ENCODE measurements at regions not wholly inside any gene's neighbourhood (a gene's known extent, or its start where the extent isn't known, plus 50 kb on each side); places are given as distances from the start of the nearest gene placed in this dataset.
"Not testable (repeated sequence)": the region's sequence is repeated elsewhere in the genome, so short reads cannot be mapped to it uniquely, and the experiment has no call there.

DNA sequence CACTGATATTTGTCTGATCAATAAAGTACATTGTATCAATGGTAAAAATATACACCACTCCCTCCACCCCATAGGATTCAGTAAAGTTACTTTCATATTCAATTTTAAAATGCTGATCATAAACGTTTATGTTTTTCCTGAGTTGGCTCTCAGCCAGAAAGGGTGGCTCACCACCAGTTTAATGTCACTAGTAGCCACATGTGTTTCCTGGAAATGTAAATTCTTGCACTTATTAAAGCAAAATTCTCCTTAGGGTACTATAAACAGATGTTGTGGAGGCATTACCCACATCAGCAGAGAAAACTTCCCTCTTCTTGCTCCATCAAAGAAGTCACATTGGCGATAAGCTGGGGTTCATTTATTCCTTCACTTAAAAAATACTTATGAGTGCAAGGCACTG is 210.3 kb downstream of the SREK1 start:
- DNase-seq, result no peak

DNA sequence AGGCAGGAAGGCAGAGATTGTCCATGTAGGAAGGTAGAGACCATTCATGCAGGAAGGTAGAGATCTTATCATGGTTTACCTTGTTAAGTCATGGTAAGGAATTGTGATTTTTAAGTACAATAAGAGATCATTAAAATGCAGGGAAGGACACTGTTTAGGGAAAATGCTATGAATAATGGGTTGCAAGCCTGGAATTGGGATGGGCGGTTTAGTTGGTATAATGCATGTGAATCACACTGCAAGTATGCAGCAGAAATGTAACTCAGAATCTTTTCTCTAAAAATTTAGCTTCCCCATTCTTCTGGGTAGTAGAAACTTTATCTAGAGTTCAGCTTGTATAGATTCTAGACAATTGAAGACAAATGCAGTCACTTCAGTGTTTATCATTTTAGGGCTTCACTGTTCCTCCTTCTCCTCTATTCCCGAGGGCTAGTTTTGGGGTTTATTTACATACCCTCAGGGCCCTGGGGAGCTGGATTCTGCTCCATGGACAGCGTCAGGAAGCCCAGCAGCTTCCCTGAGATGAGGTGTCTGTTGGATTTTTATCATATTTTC is 212.0 kb downstream of the SREK1 start:
- DNase-seq, result no peak

DNA sequence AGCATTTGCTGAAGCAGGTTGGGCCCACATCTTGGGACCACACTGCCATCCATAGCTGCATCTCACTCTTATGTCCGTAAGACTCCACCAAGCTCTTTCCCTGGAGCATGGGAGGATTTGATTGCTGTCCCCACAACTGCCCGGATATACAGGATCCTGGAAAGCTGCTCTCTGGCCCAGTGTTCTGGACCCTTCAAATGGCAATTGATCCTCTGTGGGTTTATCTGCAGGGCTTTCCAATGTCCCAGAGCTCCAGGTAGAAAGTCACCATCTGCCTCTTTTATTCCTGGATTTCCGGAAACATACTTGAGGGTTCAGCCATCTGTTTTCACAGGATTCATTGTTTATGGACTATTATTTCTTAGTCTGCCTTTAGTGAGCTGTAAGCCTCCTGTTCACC is 214.6 kb downstream of the SREK1 start:
- no peak for DNase-seq

DNA sequence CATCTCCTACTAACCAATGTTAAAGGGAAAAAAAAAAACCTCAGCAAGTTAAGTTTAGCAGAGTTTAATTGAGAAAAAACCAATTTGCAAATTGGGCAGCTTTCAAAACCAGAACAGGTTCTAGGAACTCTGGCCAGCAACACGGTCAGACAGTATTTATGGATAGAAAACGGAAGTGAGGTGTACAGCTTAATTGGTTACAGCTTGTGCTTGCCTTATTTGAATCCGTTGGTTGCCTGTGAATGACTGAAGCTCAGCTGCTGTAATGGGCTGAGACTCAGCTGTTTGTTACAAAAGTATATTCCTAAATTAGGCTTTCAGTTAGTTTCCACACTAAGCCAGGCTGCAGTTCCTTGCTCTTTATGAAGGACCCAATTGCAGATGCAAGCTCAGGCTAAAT is 217.0 kb downstream of the SREK1 start:
- no peak for DNase-seq

DNA sequence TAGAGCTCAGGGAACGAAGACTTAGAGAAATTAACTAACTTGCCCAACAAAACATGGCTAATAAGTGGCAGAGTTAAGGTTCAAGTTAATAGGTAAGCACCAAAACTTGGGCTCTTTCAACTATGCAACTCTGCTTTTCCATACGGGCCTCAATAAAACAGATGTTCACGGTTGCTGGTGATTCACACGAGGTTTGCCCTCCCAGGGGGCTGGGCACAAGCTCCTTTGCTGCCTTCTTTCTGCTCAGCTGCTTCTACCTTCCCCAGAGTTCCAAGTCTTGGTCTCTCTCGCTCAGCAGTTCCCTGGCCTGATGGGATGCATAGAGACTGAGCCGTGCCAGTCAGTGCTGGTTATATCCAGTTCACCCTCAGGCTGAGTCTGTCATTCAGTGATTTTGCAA is 217.9 kb downstream of the SREK1 start:
- no peak for DNase-seq

DNA sequence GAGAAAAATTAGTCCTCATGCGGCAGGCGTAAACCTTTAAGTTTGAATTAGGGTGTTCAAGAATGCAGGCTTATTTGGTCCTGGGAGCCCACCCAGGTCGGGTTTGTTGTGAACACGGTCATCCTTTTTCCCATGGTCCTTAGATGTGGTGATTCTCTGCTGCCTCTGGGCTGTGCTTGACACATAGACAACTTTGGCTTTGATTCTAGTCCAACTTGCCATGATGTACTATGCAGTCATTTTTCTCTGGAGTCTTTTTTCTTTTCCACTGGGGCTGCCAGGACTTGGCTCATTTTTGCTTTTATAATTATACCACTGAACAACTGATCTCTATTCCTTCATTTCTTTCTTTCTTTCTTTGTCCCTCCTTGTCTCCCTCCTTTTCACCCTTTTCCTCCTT is 218.6 kb downstream of the SREK1 start:
- no peak for DNase-seq

DNA sequence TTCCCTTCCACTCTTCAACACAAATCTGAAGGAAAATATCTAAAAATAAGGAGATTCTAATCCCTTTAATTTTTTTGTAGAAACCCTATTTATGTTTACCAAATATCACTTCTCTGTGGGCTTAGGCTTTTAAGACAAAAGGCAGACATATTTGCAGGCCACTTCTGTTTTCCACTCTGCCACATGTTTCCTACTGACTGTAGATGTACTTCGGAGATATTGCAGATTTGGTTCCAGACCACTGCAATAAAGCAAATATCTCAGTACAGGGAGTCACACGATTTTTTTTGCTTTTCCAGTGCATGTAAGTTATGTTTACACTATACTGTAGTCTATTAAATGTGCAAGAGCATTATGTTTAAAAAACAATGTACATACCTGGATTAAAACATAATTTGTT is 219.0 kb downstream of the SREK1 start:
- no peak for DNase-seq

DNA sequence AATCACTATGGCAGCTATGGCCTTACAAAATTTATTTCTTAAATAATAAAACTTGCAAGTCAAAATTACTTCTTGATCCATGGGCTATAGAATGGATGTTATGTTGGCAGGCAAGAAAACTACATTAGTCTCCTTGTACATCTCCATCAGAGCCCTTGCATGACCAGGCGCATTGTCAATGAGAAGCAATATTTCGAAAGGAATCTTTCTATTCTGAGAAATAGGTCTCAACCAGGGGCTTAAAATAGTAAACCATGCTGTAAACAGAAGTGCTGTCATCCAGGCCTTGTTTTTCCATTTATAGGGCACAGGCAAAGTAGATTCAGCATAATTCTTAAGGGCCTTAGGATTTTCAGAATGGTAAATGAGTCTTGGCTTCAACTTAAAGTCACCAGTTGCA is 220.1 kb downstream of the SREK1 start:
- DNase-seq, result no peak

DNA sequence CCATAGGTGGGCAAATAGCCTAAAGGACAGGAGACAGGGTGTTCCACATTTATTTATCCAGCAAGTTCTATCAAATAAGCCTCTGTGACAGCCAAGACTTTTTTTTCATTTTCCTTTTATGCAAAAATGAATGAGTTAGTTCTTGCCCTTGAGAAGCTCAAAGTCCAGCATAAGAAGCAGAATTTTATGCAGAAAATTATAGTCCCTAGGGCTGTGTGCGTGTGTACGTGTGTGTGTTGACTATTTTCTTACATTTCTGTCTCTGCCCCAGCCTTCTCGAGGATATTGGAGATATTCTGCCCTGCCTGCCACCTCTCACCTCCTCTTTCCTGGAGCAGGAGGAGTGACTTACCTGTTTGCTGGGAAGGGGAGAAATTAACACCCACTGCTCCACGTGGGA is 221.9 kb downstream of the SREK1 start:
- no peak for DNase-seq

DNA sequence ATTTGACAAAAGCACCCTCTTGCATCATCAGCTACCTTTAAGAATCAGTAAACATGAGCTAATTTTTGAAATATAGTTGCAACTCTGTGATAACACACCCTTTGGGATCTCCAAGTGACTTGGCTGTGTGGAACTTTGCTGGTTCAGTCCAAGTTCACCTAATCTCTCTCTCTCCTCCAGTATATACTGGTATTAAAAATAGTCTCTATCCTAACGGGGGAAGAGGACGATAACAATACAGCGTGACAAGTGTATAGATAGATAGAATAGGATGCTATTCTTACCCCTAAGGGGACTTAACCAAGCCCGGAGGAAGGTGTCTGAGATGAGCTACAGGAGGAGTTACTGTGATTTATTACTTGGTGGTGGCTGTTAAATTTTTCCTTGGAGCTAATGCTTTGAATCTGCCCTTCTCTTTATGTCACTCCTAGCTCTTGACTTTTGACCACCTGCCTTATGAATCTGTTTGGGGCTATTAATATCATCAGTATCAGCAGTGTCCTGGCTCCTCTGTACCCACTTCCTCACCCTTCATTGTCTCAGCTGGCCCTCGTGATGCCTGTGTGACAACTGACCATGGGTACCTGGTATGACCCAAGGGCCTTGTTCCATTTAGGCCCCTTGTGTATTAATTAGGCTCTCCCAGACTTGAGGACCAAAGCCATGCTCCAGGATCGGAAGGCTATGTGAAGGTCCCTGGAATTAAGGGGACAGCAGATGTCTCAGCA is 223.9 kb downstream of the SREK1 start:
- no peak for DNase-seq

DNA sequence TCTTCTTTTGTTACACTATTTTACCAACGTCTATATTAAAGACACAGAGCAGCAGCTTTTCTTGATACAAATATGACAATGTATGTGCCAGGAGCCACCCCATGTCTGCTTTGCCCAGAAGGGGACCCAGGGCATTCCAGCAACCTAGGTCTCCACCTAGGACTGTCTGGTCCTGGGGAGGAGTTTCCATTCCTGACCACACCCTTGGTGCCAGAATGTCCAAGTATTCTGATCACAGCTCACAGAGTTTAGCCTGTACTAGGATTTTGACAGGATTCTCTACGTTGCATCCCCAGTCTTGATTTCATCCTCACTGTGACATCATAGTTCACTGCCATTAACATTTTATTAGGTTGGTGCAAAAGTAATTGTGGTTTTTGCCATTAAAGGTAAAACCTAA is 224.7 kb downstream of the SREK1 start:
- no peak for DNase-seq

DNA sequence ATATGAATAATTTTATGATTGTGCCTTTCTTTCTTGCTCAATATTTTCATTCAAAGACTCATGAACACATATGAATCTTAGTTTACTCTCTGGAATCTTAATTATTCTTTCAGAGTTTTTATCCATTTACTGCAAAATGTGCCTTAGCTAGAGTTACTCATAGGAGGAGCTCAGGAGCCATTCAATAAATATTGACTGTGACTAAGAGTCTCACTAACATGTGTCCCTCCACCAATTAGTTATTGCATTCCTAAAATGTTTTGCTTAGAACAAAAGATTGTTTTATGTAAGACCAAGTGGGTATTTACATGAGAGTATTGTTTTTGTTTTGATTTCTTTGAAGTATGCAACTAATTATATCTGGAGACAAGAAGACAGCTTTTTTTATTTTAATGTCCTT is 218.4 kb upstream of the MAST4 start:
- DNase-seq, result no peak

DNA sequence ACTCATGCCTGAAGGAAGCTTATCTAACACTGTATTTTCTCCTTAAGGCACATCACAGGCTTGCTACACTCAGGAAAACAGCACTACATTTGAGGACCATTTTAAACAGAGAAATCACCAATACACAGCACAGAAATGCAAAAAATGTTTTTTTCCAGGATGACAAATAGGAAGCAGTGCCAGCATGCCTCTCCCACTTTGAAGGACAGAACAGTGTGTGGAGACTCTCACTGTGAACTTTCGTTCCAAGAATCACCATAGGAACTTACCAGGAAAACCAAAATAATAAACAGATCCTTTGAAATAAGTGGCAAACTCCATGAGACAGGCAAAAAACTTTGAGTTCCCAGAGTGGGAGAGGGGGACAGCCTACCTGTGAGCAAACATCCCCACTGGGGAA is 217.8 kb upstream of the MAST4 start:
- no peak for DNase-seq

DNA sequence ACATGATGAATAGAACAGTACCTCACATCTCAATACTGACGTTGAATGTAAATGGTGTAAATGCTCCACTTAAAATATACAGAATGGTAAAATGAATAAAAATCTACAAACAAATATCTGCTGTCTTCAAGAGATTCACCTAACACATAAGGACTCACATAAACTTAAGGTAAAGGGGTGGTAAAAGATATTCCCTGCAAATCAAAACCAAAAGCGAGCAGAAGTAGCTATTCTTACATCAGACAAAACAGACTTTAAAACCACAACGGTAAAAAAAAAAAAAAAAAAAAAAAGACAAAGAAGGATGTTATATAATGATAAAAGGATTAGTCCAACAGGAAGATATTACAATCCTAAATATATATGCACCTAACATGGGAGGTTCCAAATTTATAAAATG is 214.0 kb upstream of the MAST4 start:
- DNase-seq, result no peak

DNA sequence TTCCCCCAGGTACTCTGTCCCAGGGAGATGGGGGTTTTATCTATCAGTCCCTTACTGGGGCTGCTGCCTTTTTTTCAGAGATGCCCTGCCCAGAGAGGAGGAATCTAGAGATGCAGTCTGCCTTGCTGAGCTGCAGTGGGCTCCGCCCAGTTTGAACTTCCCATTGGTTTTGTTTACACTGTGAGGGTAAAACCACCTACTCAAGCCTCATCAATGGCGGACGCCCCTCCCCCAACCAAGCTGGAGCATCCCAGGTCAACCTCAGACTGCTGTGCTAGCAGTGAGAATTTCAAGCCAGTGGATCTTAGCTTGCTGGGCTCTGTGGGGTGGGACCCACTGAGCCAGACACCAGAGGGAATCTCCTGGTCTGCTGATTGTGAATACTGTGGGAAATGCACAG is 191.0 kb upstream of the MAST4 start:
- DNase-seq, result not testable (repeated sequence)

DNA sequence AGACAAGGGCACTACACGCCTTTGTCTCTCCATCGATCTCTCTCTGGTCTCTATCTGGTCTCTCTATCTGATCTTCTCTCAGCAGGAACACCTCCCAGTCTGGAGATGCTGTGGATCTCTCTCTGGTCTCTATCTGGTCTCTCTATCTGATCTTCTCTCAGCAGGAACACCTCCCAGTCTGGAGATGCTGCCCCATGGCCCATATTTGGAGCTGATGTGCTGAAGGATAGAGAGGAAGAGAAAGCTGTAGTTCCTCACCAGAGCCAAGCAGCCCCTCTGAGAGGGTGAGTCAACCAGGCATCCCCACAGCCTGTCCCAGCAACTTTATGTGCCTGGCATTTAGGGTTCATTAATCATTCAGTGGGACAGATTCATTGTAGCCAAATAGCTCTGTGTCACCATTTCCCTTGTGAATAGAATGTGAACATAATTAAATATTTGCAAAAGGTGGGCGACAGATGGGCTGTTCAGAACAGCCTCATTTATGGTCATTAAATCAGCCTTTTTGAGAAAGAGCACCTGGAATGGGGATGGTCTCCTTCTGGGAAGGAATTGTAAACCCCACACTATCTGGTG is 189.3 kb upstream of the MAST4 start:
- no peak for DNase-seq

DNA sequence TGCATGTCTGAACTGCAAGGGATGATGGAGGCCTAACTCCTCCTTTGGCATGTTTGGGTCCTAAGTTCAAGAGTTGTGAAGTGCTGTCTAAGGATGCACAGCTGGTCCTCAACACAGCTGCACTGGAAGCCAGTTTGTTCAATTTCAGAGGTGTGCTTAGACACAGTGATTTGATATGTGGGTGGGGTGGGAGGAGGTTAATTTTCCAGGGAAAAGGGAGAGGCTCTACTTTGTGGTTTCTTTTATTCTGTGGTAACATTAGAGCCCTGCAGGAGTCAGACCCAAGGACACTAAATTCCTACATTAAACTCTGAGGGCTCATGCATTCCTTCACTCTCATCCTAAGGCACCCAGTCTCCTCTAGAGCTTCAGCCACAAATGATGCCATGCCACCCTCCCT is 188.4 kb upstream of the MAST4 start:
- no peak for DNase-seq

DNA sequence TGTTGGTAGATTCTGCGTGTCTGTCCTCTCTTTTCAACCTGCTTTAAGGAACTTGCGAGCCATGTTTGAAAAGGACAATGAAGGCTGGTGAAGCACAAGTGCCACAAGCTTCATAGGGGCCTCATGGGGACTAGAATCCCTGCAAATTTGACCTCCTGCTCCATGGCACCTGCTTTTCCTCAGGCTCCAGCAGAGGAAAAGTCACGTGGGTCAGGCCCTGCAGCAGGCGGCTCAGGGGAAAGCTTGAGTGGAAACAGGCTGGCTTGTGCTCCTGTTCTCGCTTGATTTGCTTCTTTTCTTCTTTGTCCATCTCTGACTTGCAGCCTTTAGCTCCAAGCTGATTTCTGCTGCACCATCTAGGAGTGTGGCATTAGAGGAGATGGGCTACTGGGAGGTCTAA is 187.6 kb upstream of the MAST4 start:
- no peak for DNase-seq

DNA sequence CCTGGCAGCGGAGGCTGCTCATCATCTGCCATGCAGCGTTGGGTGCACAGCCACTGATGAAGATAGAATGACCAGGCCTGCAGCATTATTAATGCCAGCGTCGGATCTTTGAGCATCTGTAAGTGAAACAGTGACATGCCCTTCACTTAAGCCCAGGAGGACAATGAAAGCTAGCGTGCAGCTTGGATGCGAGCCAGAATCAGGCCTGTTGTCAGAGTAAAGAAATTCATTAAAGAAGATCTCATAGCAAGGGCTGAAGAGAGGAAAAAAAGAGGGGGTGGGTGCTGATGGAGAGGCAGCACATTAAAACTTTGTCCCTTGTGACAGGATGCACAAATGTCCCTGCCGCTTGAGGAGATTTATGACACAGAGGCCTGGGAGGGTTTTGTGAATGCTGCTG is 186.1 kb upstream of the MAST4 start:
- DNase-seq, result no peak

DNA sequence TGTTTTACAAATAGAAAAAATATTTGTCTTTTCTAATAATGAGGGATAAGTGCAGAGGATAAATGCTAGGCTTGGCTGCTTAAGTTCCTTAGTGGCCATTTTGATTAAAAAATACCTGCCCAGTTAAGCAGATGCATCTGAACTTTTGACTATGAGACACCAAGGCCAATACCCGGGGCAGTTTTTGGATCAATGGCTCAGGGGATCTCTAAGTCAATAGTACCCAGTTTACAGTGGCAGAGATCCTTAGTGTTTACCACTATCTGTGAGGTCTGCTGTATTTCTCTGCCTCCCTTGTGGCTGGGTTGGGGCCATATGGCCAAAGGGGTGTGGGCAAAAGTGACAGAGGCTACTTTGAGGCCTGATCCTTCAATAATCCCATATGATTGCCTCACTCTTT is 184.5 kb upstream of the MAST4 start:
- no peak for DNase-seq

DNA sequence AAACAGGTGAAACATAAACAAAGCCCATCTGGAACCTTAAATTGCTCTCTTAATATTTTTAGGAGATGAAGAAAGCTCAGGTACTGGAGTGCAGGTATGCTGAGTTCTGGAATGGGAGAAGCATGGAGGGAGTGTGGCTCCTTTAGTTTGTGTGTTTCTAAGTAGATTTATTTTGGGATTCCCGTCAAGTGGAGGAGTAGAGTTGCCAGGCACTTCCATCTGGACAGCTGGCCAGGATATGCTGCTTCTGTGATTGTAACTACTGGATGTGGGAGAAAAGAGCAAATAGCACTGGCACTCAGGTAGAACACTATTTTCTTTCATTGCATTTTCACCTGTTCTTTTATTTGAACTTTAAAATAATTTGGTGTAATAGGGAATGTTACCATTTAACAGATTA is 182.3 kb upstream of the MAST4 start:
- no peak for DNase-seq

DNA sequence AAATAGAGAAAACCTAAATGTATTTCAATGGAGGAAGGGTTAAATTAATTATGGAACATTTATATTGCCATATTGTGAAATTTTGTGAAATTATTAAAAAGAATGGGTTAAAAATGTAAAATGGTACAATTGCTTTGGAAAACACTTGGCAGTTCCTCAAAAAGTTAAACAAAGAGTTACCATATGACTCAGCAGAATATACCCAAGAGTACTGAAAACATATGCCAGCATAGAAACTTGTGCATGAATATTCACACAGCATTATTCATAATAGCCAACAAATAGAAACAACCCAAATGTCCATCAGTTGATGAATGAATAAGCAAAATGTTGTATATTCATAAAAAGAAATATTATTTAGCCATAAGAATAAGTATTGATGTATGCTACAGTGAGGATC is 181.0 kb upstream of the MAST4 start:
- DNase-seq, result no peak

DNA sequence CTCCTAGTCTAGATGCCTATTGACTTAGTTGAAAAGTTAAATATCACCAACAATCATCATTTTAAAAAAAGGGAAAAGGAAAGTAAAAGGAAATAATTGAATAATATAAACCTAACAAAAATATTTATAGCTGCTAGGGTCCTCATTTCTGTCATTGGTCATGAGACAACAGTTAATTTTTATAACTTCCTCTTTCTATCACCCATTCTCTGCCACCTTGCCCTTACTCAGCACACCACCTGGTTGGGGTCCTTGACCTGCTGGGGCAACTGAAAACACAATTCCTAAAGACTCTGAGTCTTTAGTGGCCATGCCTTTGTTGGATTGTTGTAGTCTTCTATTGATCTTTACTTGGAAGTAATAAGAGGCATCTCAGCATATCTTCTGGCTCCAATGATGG is 179.5 kb upstream of the MAST4 start:
- no peak for DNase-seq

DNA sequence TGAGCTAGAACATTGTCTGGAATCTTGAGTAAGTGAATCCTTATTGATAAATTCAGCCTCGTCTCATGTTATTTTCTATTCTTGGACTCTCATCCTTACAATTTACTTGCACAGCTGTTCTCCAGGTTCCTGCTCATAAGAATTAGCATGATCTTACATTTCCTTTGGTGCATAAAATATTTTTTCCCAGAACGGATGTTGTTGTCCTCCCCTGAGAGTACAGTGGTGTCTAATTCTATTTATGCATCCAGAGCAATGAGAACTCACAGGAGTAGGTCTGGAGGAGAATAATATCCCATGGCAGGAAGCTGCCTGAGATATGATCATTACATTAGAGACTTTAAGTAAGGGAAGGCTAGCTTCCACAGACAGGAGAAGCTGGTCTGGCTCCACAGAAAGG is 178.4 kb upstream of the MAST4 start:
- DNase-seq, result no peak

DNA sequence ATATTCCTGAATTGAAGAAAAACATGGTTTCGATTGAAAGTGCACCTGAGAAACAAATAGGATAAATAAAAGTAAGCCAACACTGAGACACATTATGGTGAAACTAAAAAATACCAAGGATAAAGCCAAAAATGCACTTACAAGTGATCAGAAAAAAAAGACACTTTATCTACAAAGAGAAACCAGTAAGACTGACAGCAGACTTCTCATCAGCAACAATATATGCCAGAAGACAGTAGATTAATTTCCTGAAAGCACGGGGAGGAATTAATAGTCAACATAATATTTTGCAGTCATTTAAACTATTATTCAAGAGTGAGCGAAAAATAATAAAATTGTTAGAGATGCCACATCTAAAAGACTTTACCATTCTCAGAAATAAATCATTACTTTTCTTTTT is 172.7 kb upstream of the MAST4 start:
- no peak for DNase-seq
